Fibroblast of skin of abdomen (primary cell): ENCODE measurements at regions not wholly inside any gene's neighbourhood (a gene's known extent, or its start where the extent isn't known, plus 50 kb on each side); places are given as distances from the start of the nearest gene placed in this dataset.

Source experiments
- DNase-seq: peaks from one replicate; pipeline ENCODE4 v3.0.0-alpha.2; 2013

DNA sequence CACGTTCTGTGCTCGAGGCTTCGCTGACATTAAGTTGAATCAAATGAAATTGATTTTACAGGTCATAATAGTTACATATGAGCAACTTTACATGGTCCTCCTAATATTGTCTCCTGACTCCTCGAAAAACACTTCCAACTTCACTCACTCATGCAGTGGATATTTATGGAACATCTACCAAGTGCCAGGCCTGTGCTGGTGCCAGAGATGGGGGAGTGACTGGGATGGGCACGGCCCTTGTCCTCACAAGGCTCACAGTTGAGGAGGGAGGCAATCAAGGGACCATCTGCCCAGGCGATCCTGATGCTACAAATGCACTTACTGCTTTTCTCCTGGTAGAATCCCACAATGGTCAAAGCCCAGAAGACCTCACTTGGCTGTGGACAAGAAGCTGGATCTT is 426.4 kb downstream of the PREX1 start:
- no peak for DNase-seq

DNA sequence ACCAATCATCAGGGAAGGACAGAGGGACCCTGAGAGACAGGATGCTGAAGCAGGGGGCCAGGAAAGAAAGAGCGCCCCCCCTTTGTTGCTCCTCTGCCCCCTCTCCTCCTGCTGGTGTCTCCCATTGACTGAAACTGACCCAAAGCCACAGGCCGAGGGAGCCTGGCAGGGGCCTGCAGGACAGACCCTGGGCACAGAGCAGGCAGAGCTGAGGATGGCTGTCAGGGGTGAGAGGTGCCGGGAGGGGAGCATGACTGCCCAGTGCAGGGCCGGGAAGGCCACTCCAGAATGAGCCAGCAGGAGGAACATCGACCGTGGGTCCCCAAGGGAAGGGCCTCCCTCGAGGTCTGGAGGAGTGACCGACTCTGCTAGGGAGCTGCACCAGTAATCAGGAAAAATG is 427.8 kb downstream of the PREX1 start:
- no peak for DNase-seq

GRCh38 chr20:48398506-48399449 is 429.0 kb downstream of the PREX1 start:
- peak; percentile 52 for DNase-seq

GRCh38 chr20:48396981-48397861 is 430.6 kb downstream of the PREX1 start:
- DNase-seq = peak; percentile 74

GRCh38 chr20:48395816-48396546 is 431.8 kb downstream of the PREX1 start:
- no peak for DNase-seq

DNA sequence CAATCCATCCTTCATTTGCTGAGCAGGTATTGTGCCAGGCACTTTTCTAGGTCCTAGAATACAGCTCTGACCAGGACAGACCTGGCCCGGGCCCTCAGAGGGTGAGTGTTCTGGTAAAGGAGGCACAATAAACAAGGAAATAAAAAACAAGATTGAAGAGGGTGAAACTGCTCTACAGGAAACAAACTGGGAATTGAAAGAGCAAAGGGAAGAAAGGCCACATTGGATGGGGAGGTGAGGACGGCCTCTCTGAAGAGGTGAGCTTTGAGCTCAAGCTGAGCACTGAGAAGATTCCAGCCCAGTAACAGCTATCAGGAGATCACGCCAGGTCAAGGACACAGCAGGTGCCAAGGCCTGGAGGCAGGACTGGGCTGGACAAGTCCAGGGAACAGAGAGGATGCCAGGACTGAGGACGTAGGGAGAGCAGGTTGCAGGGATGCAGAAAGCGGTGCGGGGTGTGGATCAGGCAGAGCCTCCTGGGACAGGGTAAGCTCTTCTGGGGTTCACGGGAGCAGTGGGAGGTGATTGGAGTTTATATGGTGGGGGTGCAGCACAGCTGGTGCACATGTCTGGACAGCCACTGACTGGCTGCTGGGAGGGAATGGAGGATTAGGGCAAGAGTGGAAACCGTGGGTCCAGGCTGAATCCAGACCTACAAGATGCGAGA is 433.3 kb downstream of the PREX1 start:
- no peak for DNase-seq

- DNase-seq = no peak
Measured at GRCh38 chr20:48393737-48394314, 434.0 kb downstream of the PREX1 start.

DNA sequence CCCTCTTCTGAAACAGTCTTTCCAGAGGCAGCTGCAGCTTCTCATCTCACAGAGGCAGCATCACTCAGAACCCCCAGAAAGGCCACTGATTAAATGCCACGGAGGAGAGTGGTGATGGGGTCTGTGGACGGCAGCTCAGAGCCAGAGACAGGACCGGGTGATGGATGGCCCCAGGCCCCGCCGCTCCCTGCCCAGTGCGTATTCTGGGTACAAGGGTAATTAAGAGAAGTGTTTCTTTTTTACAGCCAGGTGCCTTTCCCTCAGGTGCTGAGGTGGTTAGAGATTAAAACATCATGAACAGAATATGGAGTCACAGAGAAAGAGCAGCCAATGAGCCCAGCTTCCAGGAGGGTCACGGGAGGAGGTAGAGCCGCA is 434.5 kb downstream of the PREX1 start:
- no peak for DNase-seq

- no peak for DNase-seq
Measured at GRCh38 chr20:48392407-48393310, 435.1 kb downstream of the PREX1 start.

GRCh38 chr20:48390981-48391380 is 436.8 kb downstream of the PREX1 start:
- DNase-seq = no peak

GRCh38 chr20:48387675-48388074 is 440.1 kb downstream of the PREX1 start:
- DNase-seq = no peak

GRCh38 chr20:48385527-48385926 is 442.3 kb downstream of the PREX1 start:
- DNase-seq = no peak

GRCh38 chr20:48385114-48385513 is 442.7 kb downstream of the PREX1 start:
- DNase-seq = no peak

- no peak for DNase-seq
Measured at GRCh38 chr20:48384147-48384818, 443.5 kb downstream of the PREX1 start.

GRCh38 chr20:48383252-48383651 is 444.5 kb downstream of the PREX1 start:
- no peak for DNase-seq

- no peak for DNase-seq
Measured at GRCh38 chr20:48382304-48382703, 445.5 kb downstream of the PREX1 start.

- no peak for DNase-seq
Measured at GRCh38 chr20:48381353-48382120, 446.3 kb downstream of the PREX1 start.

GRCh38 chr20:48380661-48381060 is 447.1 kb downstream of the PREX1 start:
- DNase-seq = no peak

DNA sequence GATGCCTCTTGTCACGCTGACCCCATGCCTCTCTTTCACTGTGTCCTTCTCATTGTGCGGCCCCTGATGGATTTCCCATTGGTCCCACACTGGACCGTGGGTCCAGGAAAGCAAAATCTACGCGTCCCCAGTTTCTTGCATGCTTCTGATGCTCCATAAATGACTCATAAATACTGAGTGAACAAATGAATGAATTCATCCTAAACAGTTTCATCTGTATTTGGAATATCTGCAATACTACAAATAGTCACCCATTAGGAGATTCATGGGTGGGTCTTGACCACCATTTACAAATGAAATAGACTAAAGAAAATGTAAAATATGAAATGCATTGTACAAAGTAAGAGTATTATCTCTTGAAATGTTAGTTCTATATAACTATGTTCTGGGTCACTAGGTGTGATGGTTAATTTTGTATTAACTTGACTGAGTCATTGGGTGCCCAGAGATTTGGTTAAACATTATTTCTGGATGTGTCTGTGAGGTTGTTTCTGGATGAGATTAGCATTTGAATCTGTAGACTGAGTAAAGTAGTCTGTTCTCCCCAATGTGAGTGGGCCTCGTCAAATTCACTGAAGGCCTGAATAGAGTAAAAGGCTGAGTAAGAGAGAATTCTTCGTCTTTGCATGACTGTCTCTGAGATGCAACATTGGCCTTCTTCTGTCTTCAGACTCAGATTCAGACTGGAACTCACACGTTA is 448.7 kb downstream of the PREX1 start:
- no peak for DNase-seq
